MM.1S (cell line): ENCODE measurements at regions not wholly inside any gene's neighbourhood (a gene's known extent, or its start where the extent isn't known, plus 50 kb on each side); places are given as distances from the start of the nearest gene placed in this dataset.

ENCODE experiments used
- EZH2 ChIP-seq: fragments of 300-600 bp; sonication (generic); optimal IDR thresholded peaks from 2 replicates; pipeline ENCODE3; 2017; ENCODE audit warnings: low read depth, mild to moderate bottlenecking, antibody characterized with exemption, low read length, mixed read lengths
- TF ChIP-seq, protein P1 (sequence below): fragments of 300-600 bp; sonication (generic); IDR thresholded peaks from 2 replicates; pipeline ENCODE4 v1.5.1; 2016; ENCODE audit warnings: antibody characterized with exemption, low read length, mixed read lengths

- TF ChIP-seq, protein P1, sequence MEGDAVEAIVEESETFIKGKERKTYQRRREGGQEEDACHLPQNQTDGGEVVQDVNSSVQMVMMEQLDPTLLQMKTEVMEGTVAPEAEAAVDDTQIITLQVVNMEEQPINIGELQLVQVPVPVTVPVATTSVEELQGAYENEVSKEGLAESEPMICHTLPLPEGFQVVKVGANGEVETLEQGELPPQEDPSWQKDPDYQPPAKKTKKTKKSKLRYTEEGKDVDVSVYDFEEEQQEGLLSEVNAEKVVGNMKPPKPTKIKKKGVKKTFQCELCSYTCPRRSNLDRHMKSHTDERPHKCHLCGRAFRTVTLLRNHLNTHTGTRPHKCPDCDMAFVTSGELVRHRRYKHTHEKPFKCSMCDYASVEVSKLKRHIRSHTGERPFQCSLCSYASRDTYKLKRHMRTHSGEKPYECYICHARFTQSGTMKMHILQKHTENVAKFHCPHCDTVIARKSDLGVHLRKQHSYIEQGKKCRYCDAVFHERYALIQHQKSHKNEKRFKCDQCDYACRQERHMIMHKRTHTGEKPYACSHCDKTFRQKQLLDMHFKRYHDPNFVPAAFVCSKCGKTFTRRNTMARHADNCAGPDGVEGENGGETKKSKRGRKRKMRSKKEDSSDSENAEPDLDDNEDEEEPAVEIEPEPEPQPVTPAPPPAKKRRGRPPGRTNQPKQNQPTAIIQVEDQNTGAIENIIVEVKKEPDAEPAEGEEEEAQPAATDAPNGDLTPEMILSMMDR: no peak
- no peak for TF ChIP-seq EZH2
These were observed 241.7 kb upstream of the SUCLG2 start for GRCh38 chr3:67896130-67896529.
